Activated CD4-positive, alpha-beta T cell treated with anti-CD3 and anti-CD28 coated beads, Interleukin-2, Interleukin-6, amounts not matched to agents 100 ng/mL and 50 ng/mL, durations not matched to agents 16 hours and 8 hours (primary cell): ENCODE measurements at regions not wholly inside any gene's neighbourhood (a gene's known extent, or its start where the extent isn't known, plus 50 kb on each side); places are given as distances from the start of the nearest gene placed in this dataset.

Source experiments
- DNase-seq: peaks from one replicate; pipeline ENCODE4 v3.0.0-alpha.2; 2020

- DNase-seq: no peak
These were observed 136.1 kb upstream of the IRF2BP2 start for GRCh38 chr1:234745844-234746797.

GRCh38 chr1:234745276-234745675, 135.3 kb upstream of the IRF2BP2 start:
- no peak for DNase-seq

GRCh38 chr1:234743791-234744611, 134.0 kb upstream of the IRF2BP2 start:
- DNase-seq: no peak

- no peak for DNase-seq
These were observed 132.6 kb upstream of the IRF2BP2 start for GRCh38 chr1:234742622-234743021.

- DNase-seq: no peak
These were observed 128.0 kb upstream of the IRF2BP2 start for GRCh38 chr1:234737967-234738314.

- no peak for DNase-seq
These were observed 125.9 kb upstream of the IRF2BP2 start for GRCh38 chr1:234735916-234736315.

- DNase-seq: no peak
These were observed 125.5 kb upstream of the IRF2BP2 start for GRCh38 chr1:234735476-234735875.

GRCh38 chr1:234734869-234735268, 124.9 kb upstream of the IRF2BP2 start:
- no peak for DNase-seq

GRCh38 chr1:234734412-234734835, 124.4 kb upstream of the IRF2BP2 start:
- no peak for DNase-seq

GRCh38 chr1:234733427-234733826, 123.4 kb upstream of the IRF2BP2 start:
- DNase-seq: no peak

GRCh38 chr1:234732671-234733390, 122.9 kb upstream of the IRF2BP2 start:
- no peak for DNase-seq

GRCh38 chr1:234732260-234732659, 122.3 kb upstream of the IRF2BP2 start:
- DNase-seq: no peak

- peak; percentile 70 for DNase-seq
These were observed 121.6 kb upstream of the IRF2BP2 start for GRCh38 chr1:234731569-234732085.

GRCh38 chr1:234730770-234731568, 121.0 kb upstream of the IRF2BP2 start:
- peak; percentile 91 for DNase-seq

GRCh38 chr1:234730475-234730769, 120.4 kb upstream of the IRF2BP2 start:
- DNase-seq: no peak

GRCh38 chr1:234729561-234730474, 119.8 kb upstream of the IRF2BP2 start:
- peak; percentile 10 for DNase-seq

GRCh38 chr1:234728740-234729139, 118.8 kb upstream of the IRF2BP2 start:
- no peak for DNase-seq

GRCh38 chr1:234727018-234727940, 117.3 kb upstream of the IRF2BP2 start:
- DNase-seq: peak; percentile 20

- no peak for DNase-seq
These were observed 116.5 kb upstream of the IRF2BP2 start for GRCh38 chr1:234726359-234726943.
